ENCODE measurements at regions not wholly inside any gene's neighbourhood (a gene's known extent, or its start where the extent isn't known, plus 50 kb on each side); places are given as distances from the start of the nearest gene placed in this dataset.

DNA sequence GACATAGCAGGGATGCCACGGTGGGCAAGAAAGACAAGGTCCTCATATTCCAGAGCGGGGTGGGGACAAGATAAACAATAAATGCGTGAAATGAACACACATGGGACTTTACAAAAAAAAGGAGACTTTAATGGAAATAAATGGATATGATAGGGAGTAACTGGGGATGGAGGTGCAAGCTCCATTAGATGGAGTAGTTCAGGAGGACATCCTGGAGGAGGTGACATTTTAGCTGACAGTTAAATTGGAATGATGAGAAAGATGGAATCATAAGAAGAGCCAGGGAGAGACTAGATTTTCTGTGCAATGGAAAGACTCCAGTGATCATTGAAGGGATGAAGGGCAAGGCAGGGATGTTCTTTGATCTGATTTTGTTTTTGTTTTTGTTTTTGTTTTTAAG, 83.6 kb upstream of the MYL10 start:
- H3K9me3 ChIP-seq (ENCODE audit: control insufficient read depth in 2 of 2, low read length in 2 of 2) = no peaks in the 10 kb centered on the region
- no peak overlapping the region for H3K27ac ChIP-seq (ENCODE audit: low read length)
- H3K4me3 ChIP-seq (ENCODE audit: low read length in 2 of 2) = no peak overlapping the region
- no peaks in the 10 kb centered on the region for H3K27me3 ChIP-seq (ENCODE audit: control insufficient read depth in 1 of 2, insufficient read depth in 2 of 2, low read length in 2 of 2)
- no peaks in the 10 kb centered on the region for H3K36me3 ChIP-seq (ENCODE audit: control insufficient read depth in 2 of 2, insufficient read depth in 2 of 2, low read length in 2 of 2)
- peaks cover 2% of the 10 kb centered on the region for H3K4me1 ChIP-seq (ENCODE audit: control insufficient read depth, insufficient read depth, low read length)
- H3K9ac ChIP-seq (ENCODE audit: low read length in 2 of 2) = no peak overlapping the region

DNA sequence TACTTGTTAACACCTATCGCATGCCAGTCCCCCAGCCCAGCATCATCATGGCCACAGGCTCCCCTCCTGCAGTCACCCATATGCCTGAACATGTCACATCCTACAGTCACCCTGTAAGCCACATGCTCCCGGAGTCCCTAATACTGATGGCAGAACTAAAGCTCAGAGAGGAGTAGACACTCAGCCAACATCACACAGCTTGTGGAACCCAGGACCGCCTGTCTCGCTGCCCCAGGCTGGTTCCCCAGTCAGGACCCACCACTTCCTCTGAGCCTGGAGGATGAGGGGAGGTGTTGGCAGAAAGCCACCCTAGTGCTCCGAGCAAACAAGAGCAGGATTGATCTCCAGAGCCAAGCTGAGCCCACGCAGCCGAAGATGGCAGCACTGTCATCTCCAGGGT, 85.0 kb upstream of the MYL10 start:
- no peaks in the 10 kb centered on the region for H3K27me3 ChIP-seq (ENCODE audit: control insufficient read depth in 1 of 2, insufficient read depth in 2 of 2, low read length in 2 of 2)
- H3K4me3 ChIP-seq (ENCODE audit: low read length in 2 of 2) = no peak overlapping the region
- peaks cover 9% of the 10 kb centered on the region for H3K4me1 ChIP-seq (ENCODE audit: control insufficient read depth, insufficient read depth, low read length)
- H3K9ac ChIP-seq (ENCODE audit: low read length in 2 of 2) = no peak overlapping the region
- H3K36me3 ChIP-seq (ENCODE audit: control insufficient read depth in 2 of 2, insufficient read depth in 2 of 2, low read length in 2 of 2) = no peaks in the 10 kb centered on the region
- no peak overlapping the region for H3K27ac ChIP-seq (ENCODE audit: low read length)
- no peaks in the 10 kb centered on the region for H3K9me3 ChIP-seq (ENCODE audit: control insufficient read depth in 2 of 2, low read length in 2 of 2)

DNA sequence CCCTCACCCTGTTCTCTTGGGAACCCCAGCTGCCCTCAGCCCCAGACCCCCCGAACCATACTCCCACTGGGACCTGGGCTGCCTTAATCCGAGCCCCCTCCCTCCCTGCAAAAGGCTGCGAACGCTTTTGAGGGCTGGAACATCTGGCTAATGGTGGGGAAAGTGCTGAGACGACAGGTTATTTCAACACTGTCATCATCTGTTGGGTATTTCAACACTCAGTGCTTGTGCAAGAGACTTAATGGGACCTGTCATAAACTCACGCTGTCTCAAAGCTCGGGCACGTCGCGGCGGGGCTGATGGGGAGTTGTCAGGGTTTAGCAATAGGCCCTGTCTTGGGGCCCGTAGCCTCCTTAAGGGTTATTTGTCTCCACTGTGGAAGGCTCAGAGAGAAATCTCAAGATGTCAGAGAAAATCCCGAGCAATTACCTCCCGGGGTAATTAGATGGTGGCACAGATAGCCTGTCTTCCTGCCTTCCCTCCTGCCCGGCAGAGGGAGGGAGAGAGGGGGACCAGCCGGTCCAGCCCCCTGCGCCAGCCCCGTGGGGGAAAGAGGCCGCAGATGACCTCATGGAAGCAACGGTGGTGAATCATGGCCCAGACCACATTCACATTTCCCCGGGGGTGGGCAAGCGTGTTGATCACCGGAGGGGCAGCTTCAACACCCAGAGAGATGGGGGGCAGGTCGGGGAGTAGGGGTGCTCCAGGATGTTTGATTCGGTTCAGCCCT, 88.7 kb upstream of the MYL10 start:
- Histone ChIP-seq H3K9me3 (ENCODE audit: control insufficient read depth in 2 of 2, low read length in 2 of 2) (no peaks in the 10 kb centered on the region), H3K27ac (ENCODE audit: low read length) (no peak overlapping the region), H3K4me1 (ENCODE audit: control insufficient read depth, insufficient read depth, low read length) (peaks cover 20% of the 10 kb centered on the region), H3K4me3 (ENCODE audit: low read length in 2 of 2) (no peak overlapping the region), H3K27me3 (ENCODE audit: control insufficient read depth in 1 of 2, insufficient read depth in 2 of 2, low read length in 2 of 2) (no peaks in the 10 kb centered on the region), H3K36me3 (ENCODE audit: control insufficient read depth in 2 of 2, insufficient read depth in 2 of 2, low read length in 2 of 2) (no peaks in the 10 kb centered on the region), H3K9ac (ENCODE audit: low read length in 2 of 2) (no peak overlapping the region)

DNA sequence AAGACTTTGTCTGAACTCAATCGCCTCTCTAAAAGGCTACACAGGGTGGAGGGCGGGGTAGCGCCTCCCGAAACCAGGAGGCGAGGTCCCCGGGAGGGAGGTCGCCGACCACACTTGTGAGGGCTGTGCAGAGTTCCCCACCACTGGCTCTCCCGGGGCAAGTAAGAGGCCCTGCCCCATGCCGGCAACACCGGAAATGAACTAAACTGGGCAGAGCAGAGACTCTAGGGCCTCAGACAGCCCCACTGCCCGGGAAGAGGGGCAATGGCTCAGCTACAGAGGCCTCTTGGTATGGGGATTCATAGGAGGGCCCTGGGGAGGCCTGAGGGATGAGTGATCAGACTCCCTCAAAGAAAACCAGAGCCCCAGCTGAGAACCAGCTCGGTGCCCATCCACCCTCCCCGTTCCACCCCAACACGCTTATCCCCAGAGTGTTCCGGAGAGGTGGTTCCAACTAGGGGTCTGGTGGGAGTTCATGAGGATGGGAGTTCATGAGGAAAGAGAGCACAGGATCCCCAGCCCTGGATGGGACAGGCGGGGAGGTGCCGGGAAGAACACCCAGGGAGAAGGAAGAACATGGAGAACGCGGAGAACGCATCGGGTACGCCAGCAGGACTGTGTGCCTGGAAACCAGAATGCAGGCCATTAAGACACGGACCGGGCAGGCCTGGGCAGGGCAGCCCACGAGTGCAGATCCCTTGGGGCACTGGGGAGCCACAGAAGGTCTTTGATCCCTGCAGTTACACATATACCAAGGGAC, 89.4 kb upstream of the MYL10 start:
- no peak overlapping the region for H3K27ac ChIP-seq (ENCODE audit: low read length)
- no peaks in the 10 kb centered on the region for H3K27me3 ChIP-seq (ENCODE audit: control insufficient read depth in 1 of 2, insufficient read depth in 2 of 2, low read length in 2 of 2)
- no peaks in the 10 kb centered on the region for H3K9me3 ChIP-seq (ENCODE audit: control insufficient read depth in 2 of 2, low read length in 2 of 2)
- H3K9ac ChIP-seq (ENCODE audit: low read length in 2 of 2) = no peak overlapping the region
- H3K4me1 ChIP-seq (ENCODE audit: control insufficient read depth, insufficient read depth, low read length) = peaks cover 22% of the 10 kb centered on the region
- no peaks in the 10 kb centered on the region for H3K36me3 ChIP-seq (ENCODE audit: control insufficient read depth in 2 of 2, insufficient read depth in 2 of 2, low read length in 2 of 2)
- no peak overlapping the region for H3K4me3 ChIP-seq (ENCODE audit: low read length in 2 of 2)

DNA sequence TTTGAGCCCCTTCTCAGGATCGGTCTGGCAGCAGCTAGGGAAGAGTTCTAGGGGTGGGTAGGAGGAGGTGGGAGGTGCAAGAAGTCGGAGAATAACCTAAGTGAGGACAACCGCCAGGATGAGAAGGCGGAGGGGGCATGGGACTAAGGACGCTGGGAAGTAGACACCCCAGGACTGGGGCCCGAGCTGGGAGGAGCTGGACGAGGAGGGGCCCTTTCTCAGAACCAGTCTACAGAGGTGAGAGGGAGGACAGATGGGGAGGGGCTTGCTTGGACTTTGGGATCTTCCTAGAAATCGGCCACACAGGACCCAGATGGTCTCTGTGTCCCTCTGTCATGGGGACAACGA, 90.0 kb upstream of the MYL10 start:
- peaks cover 0 to 2% of the 10 kb centered on the region in 2 donors for H3K9me3 ChIP-seq (ENCODE audit: control insufficient read depth in 2 of 2, low read length in 2 of 2)
- no peak overlapping the region for H3K9ac ChIP-seq (ENCODE audit: low read length in 2 of 2)
- H3K27me3 ChIP-seq (ENCODE audit: control insufficient read depth in 1 of 2, insufficient read depth in 2 of 2, low read length in 2 of 2) = no peaks in the 10 kb centered on the region
- no peaks in the 10 kb centered on the region for H3K36me3 ChIP-seq (ENCODE audit: control insufficient read depth in 2 of 2, insufficient read depth in 2 of 2, low read length in 2 of 2)
- H3K4me1 ChIP-seq (ENCODE audit: control insufficient read depth, insufficient read depth, low read length) = peaks cover 22% of the 10 kb centered on the region
- no peak overlapping the region for H3K4me3 ChIP-seq (ENCODE audit: low read length in 2 of 2)
- H3K27ac ChIP-seq (ENCODE audit: low read length) = no peak overlapping the region

DNA sequence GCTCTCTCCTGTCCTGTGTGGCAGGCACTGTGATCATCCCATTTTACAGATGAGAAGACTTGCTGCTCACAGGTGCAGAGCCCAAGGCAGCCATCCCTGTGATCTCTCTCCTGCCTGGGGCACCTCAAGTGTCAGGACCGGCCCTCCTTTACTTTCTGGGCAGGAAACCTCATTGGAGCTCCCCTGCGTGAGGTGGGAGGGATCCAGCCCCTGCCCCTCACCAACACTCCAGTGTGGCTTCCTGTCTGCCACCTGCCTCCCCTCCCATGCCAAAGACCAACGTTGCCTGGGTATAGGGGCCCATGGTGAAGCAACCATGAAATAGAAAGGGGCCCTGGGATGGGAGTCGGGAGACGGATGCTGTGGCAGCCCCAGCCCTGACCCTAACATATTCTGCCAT, 91.2 kb upstream of the MYL10 start:
- peaks cover 22% of the 10 kb centered on the region for H3K4me1 ChIP-seq (ENCODE audit: control insufficient read depth, insufficient read depth, low read length)
- no peaks in the 10 kb centered on the region for H3K36me3 ChIP-seq (ENCODE audit: control insufficient read depth in 2 of 2, insufficient read depth in 2 of 2, low read length in 2 of 2)
- no peak overlapping the region for H3K4me3 ChIP-seq (ENCODE audit: low read length in 2 of 2)
- peaks cover 0 to 2% of the 10 kb centered on the region in 2 donors for H3K9me3 ChIP-seq (ENCODE audit: control insufficient read depth in 2 of 2, low read length in 2 of 2)
- no peaks in the 10 kb centered on the region for H3K27me3 ChIP-seq (ENCODE audit: control insufficient read depth in 1 of 2, insufficient read depth in 2 of 2, low read length in 2 of 2)
- H3K27ac ChIP-seq (ENCODE audit: low read length) = no peak overlapping the region
- no peak overlapping the region for H3K9ac ChIP-seq (ENCODE audit: low read length in 2 of 2)

DNA sequence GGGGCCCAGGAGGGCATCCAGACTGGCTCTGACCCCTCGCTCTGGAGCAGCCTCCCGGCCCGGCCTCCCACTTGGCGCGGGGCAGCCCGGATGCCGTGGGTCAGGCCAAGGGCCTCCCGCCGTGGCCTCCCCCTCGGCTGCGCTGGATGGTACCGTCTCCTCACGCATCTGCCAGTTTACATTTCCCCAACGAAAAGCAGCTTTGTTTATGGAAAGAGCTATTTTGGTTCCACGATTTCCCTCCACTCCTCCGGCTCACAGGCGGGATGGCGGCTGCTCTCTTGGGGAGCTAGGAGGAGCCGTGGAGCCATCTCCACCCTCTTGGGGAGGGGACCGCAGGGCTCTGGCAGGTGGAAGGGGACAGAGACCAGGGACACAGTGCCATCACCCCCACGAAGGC, 93.2 kb upstream of the MYL10 start:
- Histone ChIP-seq H3K4me1 (ENCODE audit: control insufficient read depth, insufficient read depth, low read length) (peaks cover 22% of the 10 kb centered on the region), H3K4me3 (ENCODE audit: low read length in 2 of 2) (peak overlapping the region; percentile 16 to 57), H3K27me3 (ENCODE audit: control insufficient read depth in 1 of 2, insufficient read depth in 2 of 2, low read length in 2 of 2) (no peaks in the 10 kb centered on the region), H3K9ac (ENCODE audit: low read length in 2 of 2) (no peak overlapping the region), H3K27ac (ENCODE audit: low read length) (no peak overlapping the region), H3K36me3 (ENCODE audit: control insufficient read depth in 2 of 2, insufficient read depth in 2 of 2, low read length in 2 of 2) (no peaks in the 10 kb centered on the region), H3K9me3 (ENCODE audit: control insufficient read depth in 2 of 2, low read length in 2 of 2) (peaks cover 0 to 2% of the 10 kb centered on the region in 2 donors)

DNA sequence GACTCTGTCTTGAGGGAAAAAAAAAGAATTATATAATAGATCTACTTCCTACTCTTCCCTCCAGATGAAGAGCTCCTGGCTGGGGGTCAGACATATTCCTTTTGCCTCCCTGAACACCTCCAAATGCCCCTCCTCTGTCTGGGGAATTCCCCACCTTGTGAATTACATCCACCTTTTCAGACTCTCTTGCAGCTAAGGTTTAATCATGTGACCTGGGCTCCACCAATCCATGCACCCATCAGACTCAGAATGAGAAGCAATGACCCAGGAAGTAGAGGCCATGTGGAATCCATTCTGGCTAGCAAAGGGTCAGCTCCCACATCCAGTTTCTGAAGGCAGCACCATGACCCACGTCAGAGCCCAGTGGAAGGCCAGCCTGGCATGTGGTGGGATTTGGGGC, 93.6 kb upstream of the CUX1 start:
- Histone ChIP-seq H3K4me3 (ENCODE audit: low read length in 2 of 2) (no peak overlapping the region), H3K9ac (ENCODE audit: low read length in 2 of 2) (no peak overlapping the region), H3K4me1 (ENCODE audit: control insufficient read depth, insufficient read depth, low read length) (peaks cover 13% of the 10 kb centered on the region), H3K27me3 (ENCODE audit: control insufficient read depth in 1 of 2, insufficient read depth in 2 of 2, low read length in 2 of 2) (no peaks in the 10 kb centered on the region), H3K9me3 (ENCODE audit: control insufficient read depth in 2 of 2, low read length in 2 of 2) (peaks cover 0 to 2% of the 10 kb centered on the region in 2 donors), H3K36me3 (ENCODE audit: control insufficient read depth in 2 of 2, insufficient read depth in 2 of 2, low read length in 2 of 2) (no peaks in the 10 kb centered on the region), H3K27ac (ENCODE audit: low read length) (no peak overlapping the region)

DNA sequence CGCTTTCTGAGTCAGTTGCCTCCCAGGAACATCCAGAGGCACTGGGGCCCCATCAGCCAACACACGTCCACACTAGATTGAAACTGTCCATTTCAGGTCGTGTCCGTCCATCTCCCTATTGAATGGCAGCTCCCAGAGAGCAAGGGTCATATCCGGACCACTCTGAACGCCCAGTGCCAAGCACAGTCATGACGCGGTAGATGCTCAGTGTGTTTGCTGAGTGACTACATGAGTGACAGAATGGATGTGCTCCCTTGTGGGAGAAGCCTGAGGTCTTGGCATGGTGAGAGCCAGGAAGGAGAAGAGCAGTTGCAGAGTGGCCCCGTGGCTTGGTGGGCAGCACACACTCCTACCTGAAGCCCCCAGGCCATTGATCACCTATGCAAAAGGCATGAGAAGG, 92.5 kb upstream of the CUX1 start:
- no peak overlapping the region for H3K27ac ChIP-seq (ENCODE audit: low read length)

DNA sequence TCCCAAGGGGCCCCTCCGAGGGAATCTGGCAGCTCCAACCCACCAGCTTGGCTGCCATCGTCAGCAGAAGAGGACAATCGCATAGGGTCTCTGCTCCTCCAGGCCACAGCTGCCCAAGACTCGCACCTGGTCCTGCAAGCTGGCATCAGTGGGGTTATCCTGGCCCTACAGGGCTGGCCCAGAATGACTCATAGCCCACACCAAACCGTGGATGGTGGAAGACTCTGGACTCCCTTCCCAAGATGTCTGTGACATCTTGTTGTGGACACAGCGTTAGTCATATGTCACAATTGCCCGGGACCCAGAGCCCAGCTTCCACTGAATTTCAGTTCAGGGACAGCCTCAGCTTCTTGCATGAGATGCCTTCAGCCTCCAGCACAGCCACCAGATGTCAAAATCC, 91.5 kb upstream of the CUX1 start:
- Histone ChIP-seq H3K36me3 (ENCODE audit: control insufficient read depth in 2 of 2, insufficient read depth in 2 of 2, low read length in 2 of 2) (no peaks in the 10 kb centered on the region), H3K27me3 (ENCODE audit: control insufficient read depth in 1 of 2, insufficient read depth in 2 of 2, low read length in 2 of 2) (no peaks in the 10 kb centered on the region), H3K27ac (ENCODE audit: low read length) (no peak overlapping the region), H3K9ac (ENCODE audit: low read length in 2 of 2) (no peak overlapping the region), H3K9me3 (ENCODE audit: control insufficient read depth in 2 of 2, low read length in 2 of 2) (peaks cover 0 to 2% of the 10 kb centered on the region in 2 donors), H3K4me3 (ENCODE audit: low read length in 2 of 2) (no peak overlapping the region), H3K4me1 (ENCODE audit: control insufficient read depth, insufficient read depth, low read length) (peaks cover 13% of the 10 kb centered on the region)

More for the DNA sequence above, 92.5 kb upstream of the CUX1 start:
- Histone ChIP-seq H3K4me3 (ENCODE audit: low read length in 2 of 2) (no peak overlapping the region), H3K36me3 (ENCODE audit: control insufficient read depth in 2 of 2, insufficient read depth in 2 of 2, low read length in 2 of 2) (no peaks in the 10 kb centered on the region), H3K27me3 (ENCODE audit: control insufficient read depth in 1 of 2, insufficient read depth in 2 of 2, low read length in 2 of 2) (no peaks in the 10 kb centered on the region), H3K9me3 (ENCODE audit: control insufficient read depth in 2 of 2, low read length in 2 of 2) (peaks cover 0 to 2% of the 10 kb centered on the region in 2 donors), H3K9ac (ENCODE audit: low read length in 2 of 2) (no peak overlapping the region), H3K4me1 (ENCODE audit: control insufficient read depth, insufficient read depth, low read length) (peaks cover 13% of the 10 kb centered on the region)

DNA sequence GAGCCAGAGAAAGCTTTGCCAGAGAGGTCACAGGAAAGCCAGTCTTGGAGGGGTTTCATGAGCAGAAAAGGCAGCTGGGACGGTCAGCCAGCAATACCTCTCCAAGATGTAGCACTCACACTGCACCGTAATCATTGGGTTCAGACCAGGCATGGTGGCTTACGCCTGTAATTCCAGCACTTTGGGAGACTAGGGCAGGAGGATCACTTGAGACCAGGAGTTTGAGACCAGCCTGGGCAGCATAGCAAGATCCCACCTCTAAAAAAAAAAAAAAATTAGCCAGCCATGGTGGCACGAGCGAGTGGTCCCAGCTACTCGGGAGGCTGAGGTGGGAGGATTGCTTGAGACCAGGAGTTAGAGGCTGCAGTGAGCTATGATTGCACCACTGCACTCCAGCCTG, 90.2 kb upstream of the CUX1 start:
- Histone ChIP-seq H3K4me3 (ENCODE audit: low read length in 2 of 2) (no peak overlapping the region), H3K9ac (ENCODE audit: low read length in 2 of 2) (no peak overlapping the region), H3K27me3 (ENCODE audit: control insufficient read depth in 1 of 2, insufficient read depth in 2 of 2, low read length in 2 of 2) (no peaks in the 10 kb centered on the region), H3K36me3 (ENCODE audit: control insufficient read depth in 2 of 2, insufficient read depth in 2 of 2, low read length in 2 of 2) (no peaks in the 10 kb centered on the region), H3K9me3 (ENCODE audit: control insufficient read depth in 2 of 2, low read length in 2 of 2) (peaks cover 0 to 2% of the 10 kb centered on the region in 2 donors), H3K4me1 (ENCODE audit: control insufficient read depth, insufficient read depth, low read length) (peaks cover 8% of the 10 kb centered on the region), H3K27ac (ENCODE audit: low read length) (no peak overlapping the region)

Measured in stomach smooth muscle (tissue), 2 donors.